ENCODE measurements at regions not wholly inside any gene's neighbourhood (a gene's known extent, or its start where the extent isn't known, plus 50 kb on each side); places are given as distances from the start of the nearest gene placed in this dataset.

DNA sequence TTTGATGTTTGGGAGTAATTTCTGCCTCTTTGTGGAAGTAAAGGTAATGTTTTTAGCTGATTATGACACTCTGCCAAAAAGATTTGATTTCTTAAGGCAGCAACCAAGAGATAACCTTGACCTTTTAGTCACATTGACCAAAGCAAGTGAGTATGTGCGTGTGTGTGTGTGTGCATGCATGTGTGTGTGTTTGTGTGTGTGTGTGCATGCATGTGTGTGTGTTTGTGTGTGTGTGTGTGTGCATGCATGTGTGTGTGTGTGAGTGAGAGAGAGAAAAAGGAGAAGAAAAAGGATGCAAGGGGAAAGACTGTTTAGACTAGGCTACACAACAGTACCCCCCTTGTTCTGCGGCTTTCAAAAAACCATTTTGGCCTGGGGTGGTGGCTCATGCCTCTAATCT is 88.1 kb upstream of the NPVF start:
- no peak for DNase-seq

DNA sequence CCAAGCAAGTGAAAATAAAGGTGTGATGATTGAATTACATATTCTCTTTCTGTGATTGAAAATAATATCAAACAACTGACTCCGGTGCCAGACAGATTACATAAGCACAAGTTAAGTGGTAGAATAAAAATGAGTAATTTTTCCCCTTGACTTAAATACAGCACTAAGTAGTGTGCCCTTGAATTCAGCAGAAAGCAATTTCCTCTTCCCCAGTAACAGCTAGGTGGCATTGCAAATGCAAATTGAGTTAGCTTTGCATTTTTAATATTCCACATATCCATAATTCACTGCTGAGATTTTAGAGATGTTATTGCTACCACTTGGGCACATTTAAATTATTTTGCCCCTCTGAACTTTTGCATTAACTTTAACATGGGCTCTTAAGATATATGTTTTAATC is 89.8 kb upstream of the NPVF start:
- DNase-seq: no peak

DNA sequence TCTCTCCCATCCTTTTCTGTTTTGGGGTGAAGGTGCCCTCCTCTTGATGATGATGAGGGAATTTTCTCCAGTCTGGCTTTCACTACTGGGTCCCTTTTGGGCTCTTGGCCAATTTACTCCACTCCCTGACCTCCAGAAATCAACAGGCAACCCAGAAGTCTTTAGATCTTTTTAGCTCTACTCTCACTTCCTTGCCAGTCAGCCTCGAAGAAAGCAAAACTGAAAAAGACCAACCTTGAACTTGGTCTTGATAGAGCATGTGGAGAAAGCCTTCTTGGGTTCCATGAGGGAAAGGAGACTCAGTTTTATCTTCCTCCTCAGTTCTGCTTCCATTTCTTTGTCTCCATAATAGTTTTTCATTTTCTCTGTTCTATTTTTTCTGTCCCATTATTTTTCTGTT is 91.4 kb upstream of the NPVF start:
- DNase-seq: no peak

DNA sequence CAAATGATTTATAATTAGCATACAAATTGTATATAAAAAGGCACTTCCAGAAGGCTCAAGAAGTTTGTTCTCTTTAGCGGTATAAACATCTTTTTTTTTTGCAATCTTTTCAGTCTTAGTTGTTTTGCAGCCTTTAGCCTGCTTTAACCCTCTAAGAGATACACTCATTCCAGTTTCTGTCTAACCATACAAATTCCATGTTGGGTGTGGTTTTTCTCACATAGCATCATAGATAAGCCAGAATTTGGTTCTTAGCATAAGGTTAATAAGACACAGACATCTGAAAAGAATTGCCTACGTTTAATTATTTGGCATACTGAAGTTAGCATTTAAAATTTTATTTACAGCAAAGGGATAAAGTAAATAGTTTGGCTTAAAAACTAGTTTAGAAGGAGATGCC is 92.5 kb upstream of the NPVF start:
- DNase-seq: no peak

DNA sequence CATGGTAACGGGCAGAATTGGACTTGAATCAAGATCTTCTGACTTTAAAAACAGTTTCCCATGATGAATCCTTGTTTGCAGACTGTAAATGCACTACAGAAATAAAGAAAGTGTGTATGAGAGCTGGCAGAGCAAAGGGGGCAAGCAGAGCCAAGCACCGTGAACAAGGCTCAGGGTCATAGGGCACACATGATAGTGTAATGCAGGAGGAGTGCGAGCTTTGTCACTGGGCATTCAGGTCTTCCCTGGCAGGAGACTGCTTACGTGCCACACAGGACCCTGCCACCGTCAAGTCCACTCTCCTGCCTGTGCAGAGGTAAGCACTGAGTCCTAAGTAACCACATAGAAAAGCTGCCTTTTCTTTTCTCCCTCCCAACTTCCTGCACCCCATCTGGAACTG is 93.1 kb upstream of the NPVF start:
- no peak for DNase-seq

DNA sequence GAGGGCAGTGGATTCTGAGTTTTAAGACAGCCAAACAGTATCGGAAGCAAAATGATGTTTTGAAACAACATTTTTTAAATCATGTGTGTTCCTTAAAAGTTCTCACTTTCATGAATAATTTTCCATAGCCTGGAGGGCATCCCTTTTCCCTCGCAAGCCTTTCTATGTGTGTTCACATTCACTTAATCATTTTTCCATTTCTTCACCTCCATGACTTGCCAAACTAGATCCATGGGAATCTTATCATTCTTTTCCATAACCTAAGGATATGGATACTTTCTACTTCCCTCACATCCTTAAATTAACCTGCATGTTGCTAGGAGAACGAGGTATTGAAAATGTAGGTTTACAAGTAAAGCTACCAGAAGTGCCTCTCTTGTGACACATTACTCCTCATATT is 94.2 kb upstream of the NPVF start:
- no peak for DNase-seq

DNA sequence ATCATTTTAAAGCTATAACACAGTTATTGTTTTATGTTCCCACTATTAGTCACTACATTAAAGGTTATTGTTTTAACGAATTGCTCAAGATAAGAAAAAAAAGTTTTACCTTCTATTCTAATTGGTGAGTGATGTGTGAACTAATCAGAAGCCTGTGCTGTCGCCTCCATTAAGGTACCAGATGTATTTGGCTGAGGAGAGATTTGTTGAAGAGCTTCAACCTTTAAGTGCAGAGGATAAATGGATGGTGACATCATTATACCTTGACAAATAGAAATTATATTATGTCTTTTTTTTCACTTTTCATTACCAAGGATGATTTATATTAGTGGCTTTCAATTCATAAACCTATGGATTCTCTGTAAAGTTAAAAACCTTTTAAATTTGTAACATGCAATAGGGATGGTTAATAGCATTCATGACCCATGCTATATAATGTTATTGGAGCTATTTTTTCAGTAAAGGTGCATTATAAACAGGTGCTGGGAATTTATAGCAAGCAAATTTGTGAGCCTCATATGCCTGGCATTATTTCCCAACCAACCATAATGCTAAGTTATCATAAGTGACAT is 97.0 kb upstream of the NPVF start:
- DNase-seq: no peak

DNA sequence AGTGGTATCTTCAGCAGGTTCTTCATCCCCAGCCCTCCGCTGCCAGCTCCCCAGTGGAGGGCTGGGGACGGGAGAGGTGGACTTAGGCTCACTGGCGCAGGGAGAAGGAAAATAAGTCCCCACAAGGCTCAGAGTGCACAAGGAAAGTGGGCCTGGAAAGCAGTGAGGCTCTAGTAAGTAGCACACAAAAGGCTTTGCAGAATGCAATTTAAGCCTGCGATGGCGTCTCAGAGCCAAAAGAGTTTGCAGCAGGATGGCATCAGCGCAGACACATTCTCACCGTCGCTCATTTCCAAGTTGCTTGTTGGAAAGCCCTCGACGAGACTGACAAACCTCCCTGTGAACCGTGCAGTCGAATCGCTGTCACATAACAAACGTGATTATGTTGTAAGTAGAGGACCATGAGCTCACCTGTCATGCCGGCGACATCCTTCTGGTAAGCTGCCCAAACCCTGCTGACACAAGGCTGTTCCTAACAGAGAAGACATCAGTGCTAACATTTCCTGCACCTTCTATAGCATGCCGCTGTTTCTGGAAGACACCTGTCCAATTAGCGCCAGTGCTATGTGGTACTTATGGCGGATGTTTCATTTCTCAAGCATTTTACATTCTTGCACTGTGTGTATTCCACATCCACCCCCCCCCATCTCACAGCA is 98.3 kb upstream of the NPVF start:
- DNase-seq: no peak

DNA sequence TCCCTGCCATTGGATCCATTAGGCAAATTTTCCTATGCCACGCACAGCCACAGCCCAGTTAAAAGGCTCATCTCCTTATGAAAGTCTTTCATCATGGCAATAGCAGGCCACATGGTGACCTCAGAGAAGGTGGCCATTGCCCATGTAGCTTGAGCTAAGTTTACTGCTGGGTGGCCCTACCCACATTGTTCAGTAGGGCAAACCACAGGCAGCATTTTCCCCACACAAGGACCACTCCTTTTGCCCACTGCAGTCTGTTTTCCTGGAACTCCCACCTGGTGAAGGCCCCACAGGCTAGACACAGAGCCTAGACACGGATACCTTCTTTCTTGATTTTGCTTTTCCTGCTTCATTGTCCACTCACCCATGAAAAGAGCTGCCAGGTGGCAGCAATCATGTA is 101.5 kb upstream of the NPVF start:
- no peak for DNase-seq

DNA sequence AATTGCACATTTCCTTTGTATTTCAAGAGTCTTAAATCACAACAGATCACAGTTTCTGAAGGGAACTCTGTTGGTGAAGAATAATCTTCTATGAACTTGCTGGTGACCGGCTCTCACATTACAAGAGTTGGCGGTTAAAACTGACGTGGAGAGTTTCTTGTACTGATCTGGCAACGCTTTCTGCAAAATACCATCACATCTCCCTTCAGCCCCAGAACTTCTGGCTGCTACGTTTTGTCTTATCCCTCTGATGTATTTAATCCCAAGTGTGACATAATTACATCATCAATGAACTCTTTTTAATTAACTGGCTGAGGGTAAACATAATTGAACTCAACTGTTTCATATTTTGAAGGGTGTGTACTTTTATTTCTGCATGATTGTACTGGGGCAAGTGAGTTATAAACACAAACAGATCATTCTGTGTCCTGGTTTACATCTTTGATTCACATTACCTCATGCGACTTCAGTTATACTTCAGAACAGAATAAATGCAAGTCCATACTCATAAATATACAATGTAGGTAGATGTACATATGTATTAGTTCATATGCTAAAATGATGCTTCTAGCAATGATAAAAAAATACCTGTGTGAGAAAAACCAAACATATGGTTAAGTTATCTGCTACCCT is 105.1 kb upstream of the NPVF start:
- no peak for DNase-seq

DNA sequence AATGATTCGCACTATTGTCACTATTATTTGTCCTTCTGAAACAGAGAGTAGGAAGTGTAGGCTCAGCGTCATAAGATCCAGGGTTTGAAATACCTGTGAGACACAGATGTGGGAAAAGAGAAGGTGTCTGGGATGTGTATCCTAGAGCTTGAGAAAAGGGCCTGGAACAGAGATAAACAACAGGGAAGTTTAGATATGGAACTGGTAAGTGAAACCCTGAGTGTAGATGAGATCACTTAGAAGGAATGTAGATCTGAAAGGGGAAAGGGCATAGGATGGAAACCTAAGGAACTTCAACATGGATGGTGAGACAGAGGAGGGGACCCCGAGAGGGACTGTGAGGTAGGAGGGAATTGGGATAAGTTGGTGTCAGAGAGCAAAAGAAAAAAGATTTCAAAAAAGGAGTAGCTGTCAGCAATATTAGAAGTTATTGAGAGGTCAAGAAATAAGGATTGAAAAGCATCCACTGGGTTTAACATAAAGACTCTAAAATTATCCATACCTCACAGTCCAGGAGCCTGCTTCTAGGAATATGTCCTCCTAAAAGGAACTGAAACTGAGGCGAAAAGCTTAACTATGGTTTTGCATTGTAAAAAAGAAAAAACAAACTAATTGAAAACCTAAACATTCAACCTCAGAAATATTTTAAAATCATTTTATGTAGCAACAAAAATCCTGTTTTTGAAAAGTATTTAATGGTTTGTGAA is 119.2 kb upstream of the NPVF start:
- no peak for DNase-seq

DNA sequence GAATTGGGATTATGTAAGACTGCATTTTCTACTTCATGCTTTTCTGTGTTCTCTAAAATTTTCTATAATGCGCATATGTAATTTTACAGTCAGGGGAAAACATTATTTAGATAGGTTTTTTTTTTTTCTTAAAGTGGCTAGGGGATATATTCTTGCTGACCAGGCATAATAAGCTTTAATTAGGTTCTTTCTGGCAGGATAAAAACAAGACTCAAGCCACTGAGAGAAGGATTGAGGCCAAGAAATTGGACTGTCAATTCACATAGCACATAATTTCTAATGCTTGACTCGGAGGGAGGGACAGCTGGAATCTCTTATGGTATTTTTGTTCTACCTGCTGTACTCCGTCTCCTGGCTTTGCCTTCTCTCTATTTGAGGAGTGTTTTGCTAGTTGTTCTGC is 119.8 kb upstream of the NPVF start:
- no peak for DNase-seq

DNA sequence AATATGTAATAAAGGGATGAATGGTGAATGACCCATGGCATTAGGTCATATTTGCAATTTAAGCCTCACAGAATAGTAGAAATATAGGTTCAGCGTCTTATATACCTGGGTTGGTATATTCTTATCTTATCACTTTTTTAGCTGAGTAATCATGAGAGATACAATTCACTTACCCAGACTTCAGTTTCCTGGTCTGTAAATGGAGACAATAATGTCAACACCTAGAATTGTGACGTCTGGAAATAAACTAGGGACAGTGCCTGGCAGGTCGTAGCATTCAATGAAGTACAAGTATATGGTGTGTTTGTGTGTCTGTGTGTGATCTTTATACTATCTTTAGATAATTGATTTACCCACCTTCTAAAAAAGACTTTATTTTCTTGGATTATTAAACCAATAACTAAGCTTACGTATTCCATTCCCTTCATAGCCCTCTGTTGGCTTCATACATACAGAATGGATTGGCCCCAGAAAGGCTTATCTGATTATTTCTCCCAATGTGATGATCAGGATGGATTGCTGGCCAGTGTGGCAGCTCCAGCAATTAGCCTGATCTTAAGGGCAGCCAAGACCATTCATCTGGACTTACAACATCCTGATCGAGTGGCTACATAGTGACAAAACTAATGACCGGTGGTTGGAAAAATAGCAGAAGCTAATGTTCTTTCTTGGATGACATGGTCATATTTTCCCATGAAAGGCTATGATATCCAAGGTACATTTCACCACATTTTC is 121.2 kb upstream of the NPVF start:
- DNase-seq: no peak

DNA sequence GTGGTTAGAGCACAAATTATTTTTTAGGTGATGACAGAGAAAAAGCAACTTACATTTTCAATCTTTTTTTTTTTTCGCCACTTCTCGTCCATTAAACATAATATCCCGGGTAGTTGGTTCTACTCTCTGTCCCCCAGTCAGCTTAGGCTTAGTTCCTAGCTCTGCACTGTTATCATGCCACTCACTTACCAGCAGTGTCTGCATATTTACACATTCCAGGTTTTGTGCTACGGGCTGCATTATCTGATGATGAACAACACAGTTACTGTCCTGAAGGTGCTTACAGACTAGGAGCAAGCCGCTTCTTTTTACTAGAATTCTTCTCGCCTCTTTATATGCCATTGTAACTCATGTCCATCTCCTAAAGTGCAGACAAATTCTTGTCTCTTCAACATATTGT is 121.8 kb upstream of the NPVF start:
- no peak for DNase-seq

DNA sequence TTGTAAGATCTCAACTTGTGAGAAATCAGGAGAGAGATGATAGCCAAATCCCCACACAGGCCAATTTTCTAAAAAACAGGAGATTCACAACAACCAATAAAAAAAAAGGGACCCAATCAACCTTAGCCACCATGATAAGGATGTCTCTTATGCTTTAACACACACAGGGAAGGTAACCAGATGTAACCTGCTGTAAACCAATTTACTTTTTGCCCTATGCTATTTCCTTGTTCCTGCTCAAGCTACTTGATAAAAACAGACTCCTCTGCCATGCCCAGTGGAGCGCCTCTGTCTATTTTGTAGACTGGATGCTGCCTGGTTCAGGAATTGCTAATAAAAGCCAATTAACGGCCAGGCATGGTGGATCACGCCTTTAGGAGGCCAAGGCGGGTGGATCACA is 123.5 kb upstream of the NPVF start:
- no peak for DNase-seq

DNA sequence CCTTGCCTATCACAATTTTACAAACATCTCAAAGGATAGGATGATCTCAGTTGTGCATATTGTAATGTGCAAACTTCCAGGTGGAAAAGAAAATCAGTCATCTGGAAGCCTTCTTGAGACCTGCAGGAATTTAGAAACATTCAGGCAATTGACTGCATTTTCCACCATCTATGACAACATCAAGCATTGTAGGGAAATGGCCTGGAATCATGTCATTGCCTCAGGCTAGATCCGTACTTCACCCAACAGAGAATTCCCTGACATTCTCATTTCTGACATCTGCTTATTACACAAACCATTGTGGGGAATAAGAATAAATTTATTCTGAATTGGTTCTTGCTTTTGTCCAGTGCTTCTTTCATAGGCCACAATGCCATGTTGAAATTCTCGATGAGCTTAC is 124.9 kb upstream of the NPVF start:
- no peak for DNase-seq

DNA sequence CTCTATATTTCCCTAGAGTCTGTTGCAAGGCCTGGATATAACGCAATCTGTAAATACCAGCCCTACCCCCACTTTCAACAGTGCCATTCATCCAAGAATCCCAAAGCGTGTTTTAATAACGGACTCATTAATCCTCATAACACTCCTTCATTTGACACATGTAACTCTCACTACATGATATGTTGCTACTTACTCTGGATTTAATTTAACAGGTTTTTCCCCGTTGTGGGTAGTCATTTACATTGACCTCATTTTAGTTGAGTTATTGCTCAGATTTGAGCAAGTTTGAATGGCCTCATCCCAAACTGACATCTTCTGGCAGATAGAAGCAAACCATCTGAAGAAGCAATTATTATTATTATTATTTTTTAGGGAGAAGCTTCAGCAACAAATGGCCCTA is 125.4 kb upstream of the NPVF start:
- DNase-seq: no peak

DNA sequence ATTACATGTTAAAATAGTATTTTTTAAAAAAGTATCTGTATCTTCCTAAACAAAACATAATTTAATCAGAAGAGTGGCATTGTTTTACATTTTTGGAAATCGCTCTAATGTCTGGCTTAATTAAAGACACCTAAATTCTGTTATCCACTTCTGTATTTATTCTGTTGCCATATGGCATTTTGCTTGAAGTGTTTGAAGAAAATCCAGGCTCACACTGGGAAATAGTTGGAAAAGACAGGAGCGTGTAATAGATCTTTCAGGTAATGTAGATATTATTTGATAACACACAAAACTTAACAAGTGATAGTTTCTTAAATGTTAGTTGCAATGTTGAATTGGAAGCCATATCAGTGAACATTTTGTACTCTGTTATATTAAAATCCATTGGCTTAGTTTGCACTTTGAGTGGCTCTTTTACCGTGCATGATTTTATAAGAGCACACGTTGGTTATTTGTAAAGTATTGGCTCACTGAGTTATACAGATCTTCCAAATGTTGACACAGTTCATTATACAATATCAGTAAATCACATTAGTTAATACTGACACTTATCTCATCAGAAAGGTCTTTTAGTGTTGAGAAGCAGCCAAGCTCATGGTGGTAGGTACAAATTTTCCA is 128.4 kb upstream of the NPVF start:
- no peak for DNase-seq

DNA sequence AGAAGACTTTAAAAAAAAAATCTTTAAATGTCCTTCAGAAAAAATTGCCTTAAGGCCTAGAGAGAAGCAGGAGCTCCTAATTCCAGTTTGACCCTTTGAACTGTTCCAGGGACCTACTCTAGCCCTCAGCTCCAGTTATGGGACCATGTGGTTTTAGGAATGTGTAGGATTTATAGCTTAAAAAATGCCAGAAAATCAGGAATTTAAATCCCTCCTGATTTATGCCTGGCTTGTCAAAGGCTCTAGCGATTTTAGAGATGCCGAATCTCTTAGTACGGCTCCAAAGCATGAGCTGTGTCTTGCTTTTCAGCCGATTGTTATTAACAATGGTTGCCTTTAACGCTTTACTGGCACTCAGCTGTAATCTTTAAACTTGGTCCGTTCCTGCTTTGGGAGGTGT is 130.6 kb upstream of the NPVF start:
- DNase-seq: no peak

DNA sequence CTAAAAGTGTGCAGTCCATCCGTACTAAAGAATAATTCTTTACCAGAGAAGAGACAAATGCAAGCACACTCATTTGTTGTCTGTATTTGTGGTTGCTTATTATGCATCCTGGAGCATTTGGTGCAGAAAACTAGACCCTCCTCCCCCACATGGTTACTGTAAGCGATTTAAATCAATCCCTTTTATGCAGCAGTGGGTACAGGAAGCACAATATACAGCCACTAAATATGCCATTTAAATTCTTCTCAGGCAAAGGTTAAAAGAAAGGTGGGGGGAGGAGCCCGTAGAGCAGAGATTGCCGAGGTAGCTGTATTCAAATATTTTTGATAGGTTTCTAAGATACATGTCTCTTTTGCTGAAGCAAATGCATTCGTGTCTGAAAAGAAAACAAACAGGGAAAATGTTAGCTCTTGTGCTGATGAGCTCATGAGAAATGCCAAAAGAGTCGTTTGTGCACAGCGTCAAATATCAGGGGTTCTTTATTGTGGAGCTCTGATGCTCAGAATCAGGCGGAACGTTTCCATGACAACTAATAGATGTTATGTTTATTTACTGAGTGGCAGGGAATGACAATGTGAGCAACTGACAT is 131.3 kb upstream of the NPVF start:
- peak; percentile 53 for DNase-seq

DNA sequence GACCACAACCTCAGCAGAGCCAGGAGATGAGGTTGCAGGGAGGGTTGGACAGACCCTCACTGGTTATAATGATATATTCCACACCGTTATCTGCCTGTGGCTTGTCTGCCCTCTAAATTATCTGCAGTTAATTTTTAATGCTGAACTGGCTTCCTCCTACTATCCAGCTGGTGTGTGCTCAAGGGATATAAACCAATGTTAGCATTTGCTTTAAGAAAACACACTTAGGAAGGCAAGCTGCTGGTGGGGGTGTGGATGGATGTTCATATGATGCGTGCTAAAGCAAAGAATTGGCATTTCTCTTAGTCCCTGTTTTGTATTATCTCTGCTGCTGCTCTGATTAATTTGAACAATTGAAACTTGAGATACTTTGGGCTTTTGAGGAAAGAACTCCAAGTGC is 132.2 kb upstream of the NPVF start:
- peak; percentile 67 for DNase-seq

DNA sequence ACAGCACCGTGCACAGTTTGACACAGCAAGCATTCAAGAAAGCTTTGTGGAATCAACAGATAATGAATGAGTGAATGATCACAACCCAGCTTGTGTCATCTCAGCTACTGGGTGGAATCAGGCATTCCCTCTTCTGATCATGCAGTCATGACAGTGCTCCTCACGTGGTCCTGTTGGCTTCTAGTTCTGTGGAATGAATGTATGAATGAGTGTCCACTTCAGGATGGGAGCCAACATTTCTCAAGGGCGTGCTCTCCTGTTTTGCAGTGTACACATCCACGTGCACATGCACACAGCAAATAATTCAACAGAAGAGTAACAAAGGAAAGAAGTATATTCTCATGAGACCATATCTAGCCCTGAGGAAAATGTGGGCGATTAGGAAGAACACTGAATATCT is 133.1 kb upstream of the NPVF start:
- DNase-seq: no peak

DNA sequence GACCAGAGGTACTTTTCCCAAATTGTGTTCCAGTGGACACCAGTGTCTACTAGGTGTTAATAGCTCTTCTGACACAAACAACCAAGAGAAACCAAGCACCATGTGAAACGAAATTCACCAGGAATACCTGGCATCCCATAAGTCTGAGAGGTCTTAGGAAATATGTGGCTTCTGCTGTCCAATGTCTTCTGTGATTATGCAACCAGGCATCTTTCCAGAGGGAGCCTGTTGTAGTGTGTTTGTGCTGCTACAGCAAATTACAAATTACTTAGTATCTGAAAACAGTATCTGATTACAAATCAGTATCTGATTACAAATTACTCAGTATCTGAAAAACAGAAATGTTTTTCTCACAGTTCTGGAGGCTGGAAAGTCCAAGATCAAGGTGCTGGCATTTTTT is 133.6 kb upstream of the NPVF start:
- DNase-seq: no peak

All from DMS 273 treated with DMSO at 0.1 percent for 48 hours (cell line).